K562 (cell line): ENCODE measurements at regions not wholly inside any gene's neighbourhood (a gene's known extent, or its start where the extent isn't known, plus 50 kb on each side); places are given as distances from the start of the nearest gene placed in this dataset.

Experiments
- BCOR ChIP-seq: fragments of 450-650 bp; IDR thresholded peaks from 2 replicates; pipeline ENCODE4 v1.6.1; 2016
- EWSR1 ChIP-seq: fragments of 450-650 bp; IDR thresholded peaks from 2 replicates; pipeline ENCODE4 v1.6.1; 2018; ENCODE audit warnings: borderline replicate concordance, mild to moderate bottlenecking, low read depth, moderate library complexity; ENCODE audit not compliant: partially characterized antibody
- FOXA3 ChIP-seq, 2 experiments: fragments of 450-650 bp in 1 of 2; sonication (generic) in 1 of 2; formaldehyde crosslinking; IDR thresholded peaks in 1 of 2; conservative IDR thresholded peaks in 1 of 2; 2 replicates each; pipeline versions ENCODE4 v1.4.0 to v1.8.0; 2020 to 2022; ENCODE audit warnings: mild to moderate bottlenecking in 2 of 2, missing genetic modification reagents in 1 of 2
- GABPA ChIP-seq: fragments of 200-800 bp; sonication (Bioruptor generic); conservative IDR thresholded peaks from 2 replicates; pipeline ENCODE4 v1.6.1; 2016; ENCODE audit warnings: low read depth, missing genetic modification characterization, missing compliant biosample characterization
- HDAC2 ChIP-seq: fragments of 450-650 bp; IDR thresholded peaks from 2 replicates; pipeline ENCODE4 v1.6.1; 2016; ENCODE audit warnings: mild to moderate bottlenecking
- HDAC6 ChIP-seq: IDR thresholded peaks from 2 replicates; pipeline ENCODE4 v1.6.1; 2012; ENCODE audit warnings: low read depth, mild to moderate bottlenecking, control low read depth, inconsistent platforms, low read length, moderate library complexity
- HSF4 ChIP-seq: fragments of 250-450 bp; sonication (Bioruptor Pico); IDR thresholded peaks from 2 replicates; pipeline ENCODE4 v2.1.2; 2022; ENCODE audit warnings: mild to moderate bottlenecking, moderate library complexity, borderline replicate concordance
- NCOA6 ChIP-seq: fragments of 450-650 bp; IDR thresholded peaks from 2 replicates; pipeline ENCODE4 v1.6.1; 2017; ENCODE audit warnings: mild to moderate bottlenecking
- PML ChIP-seq: IDR thresholded peaks from 2 replicates; pipeline ENCODE4 v1.6.1; 2012; ENCODE audit warnings: low read length, inconsistent platforms
- SNRNP70 ChIP-seq: fragments of 200-400 bp; formaldehyde crosslinking; optimal IDR thresholded peaks from 2 replicates; pipeline ENCODE3; 2017; ENCODE audit warnings: low read depth, low read length
- TSHZ1 ChIP-seq: fragments of 250-450 bp; sonication (Bioruptor Pico); IDR thresholded peaks from 2 replicates; pipeline ENCODE4 v1.4.0; 2020; ENCODE audit warnings: mild to moderate bottlenecking, moderate library complexity
- U2AF2 ChIP-seq: fragments of 200-400 bp; formaldehyde crosslinking; optimal IDR thresholded peaks from 2 replicates; pipeline ENCODE3; 2017; ENCODE audit warnings: low read depth, mild to moderate bottlenecking, low read length
- ZNF232 ChIP-seq: sonication (generic); formaldehyde crosslinking; IDR thresholded peaks from 2 replicates; pipeline ENCODE4 v1.8.0; 2022; ENCODE audit warnings: mild to moderate bottlenecking, missing genetic modification reagents
- ZNF511 ChIP-seq: sonication (generic); formaldehyde crosslinking; IDR thresholded peaks from 2 replicates; pipeline ENCODE4 v1.8.0; 2022; ENCODE audit warnings: mild to moderate bottlenecking, missing genetic modification reagents
- ZNF561 ChIP-seq: fragments of 450-650 bp; formaldehyde crosslinking; conservative IDR thresholded peaks from 2 replicates; pipeline ENCODE4 v1.4.0; 2020; ENCODE audit warnings: mild to moderate bottlenecking, moderate library complexity
- TF ChIP-seq, protein P1 (sequence below): fragments of 450-650 bp; IDR thresholded peaks from 2 replicates; pipeline ENCODE4 v1.6.1; 2016; ENCODE audit warnings: antibody characterized with exemption
- TF ChIP-seq, protein P2 (sequence below): fragments of 250-450 bp; sonication (Bioruptor Pico); IDR thresholded peaks from 2 replicates; pipeline ENCODE4 v1.9.0; 2021; ENCODE audit warnings: mild to moderate bottlenecking, inconsistent platforms

GRCh38 chr7:25862261-25863004 lies 289.6 kb upstream of the NFE2L3 start (continued):
- TF ChIP-seq, protein P1, sequence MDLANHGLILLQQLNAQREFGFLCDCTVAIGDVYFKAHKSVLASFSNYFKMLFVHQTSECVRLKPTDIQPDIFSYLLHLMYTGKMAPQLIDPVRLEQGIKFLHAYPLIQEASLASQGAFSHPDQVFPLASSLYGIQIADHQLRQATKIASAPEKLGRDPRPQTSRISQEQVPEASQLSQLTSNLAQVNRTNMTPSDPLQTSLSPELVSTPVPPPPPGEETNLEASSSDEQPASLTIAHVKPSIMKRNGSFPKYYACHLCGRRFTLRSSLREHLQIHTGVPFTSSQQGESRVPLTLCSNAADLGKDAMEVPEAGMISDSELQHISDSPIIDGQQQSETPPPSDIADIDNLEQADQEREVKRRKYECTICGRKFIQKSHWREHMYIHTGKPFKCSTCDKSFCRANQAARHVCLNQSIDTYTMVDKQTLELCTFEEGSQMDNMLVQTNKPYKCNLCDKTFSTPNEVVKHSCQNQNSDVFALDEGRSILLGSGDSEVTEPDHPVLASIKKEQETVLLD: no peak
- TF ChIP-seq PML (no peak), SNRNP70 (no peak), ZNF232 (CRISPR knock-in tag) (no peak), NCOA6 (no peak), EWSR1 (no peak), GABPA (tag) (peak; percentile 63), HSF4 (CRISPR knock-in tag) (no peak), TSHZ1 (no peak), FOXA3 (CRISPR knock-in tag; conservative IDR thresholded peaks at IDR 0.05 in 1 of 2, IDR thresholded peaks at IDR 0.05 in 1 of 2) (no peak), HDAC6 (no peak), U2AF2 (no peak), BCOR (no peak), ZNF561 (CRISPR knock-in tag) (no peak), HDAC2 (no peak), ZNF511 (CRISPR knock-in tag) (no peak)
- TF ChIP-seq, protein P2, sequence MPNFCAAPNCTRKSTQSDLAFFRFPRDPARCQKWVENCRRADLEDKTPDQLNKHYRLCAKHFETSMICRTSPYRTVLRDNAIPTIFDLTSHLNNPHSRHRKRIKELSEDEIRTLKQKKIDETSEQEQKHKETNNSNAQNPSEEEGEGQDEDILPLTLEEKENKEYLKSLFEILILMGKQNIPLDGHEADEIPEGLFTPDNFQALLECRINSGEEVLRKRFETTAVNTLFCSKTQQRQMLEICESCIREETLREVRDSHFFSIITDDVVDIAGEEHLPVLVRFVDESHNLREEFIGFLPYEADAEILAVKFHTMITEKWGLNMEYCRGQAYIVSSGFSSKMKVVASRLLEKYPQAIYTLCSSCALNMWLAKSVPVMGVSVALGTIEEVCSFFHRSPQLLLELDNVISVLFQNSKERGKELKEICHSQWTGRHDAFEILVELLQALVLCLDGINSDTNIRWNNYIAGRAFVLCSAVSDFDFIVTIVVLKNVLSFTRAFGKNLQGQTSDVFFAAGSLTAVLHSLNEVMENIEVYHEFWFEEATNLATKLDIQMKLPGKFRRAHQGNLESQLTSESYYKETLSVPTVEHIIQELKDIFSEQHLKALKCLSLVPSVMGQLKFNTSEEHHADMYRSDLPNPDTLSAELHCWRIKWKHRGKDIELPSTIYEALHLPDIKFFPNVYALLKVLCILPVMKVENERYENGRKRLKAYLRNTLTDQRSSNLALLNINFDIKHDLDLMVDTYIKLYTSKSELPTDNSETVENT: no peak
